Muscle of leg (tissue), 3 donors: ENCODE measurements at regions not wholly inside any gene's neighbourhood (a gene's known extent, or its start where the extent isn't known, plus 50 kb on each side); places are given as distances from the start of the nearest gene placed in this dataset.
"Not testable (repeated sequence)": the region's sequence is repeated elsewhere in the genome, so short reads cannot be mapped to it uniquely, and the experiment has no call there.

Source experiments
- DNase-seq: peaks from one replicate; pipeline ENCODE4 v3.0.0; 2013
- H3K27ac ChIP-seq: one replicate; pipeline ENCODE4 v1.5.1; 2013; ENCODE audit warnings: mild to moderate bottlenecking, low read length, control low read depth
- H3K27me3 ChIP-seq: one replicate; pipeline ENCODE4 v1.6.1; 2013; ENCODE audit warnings: low read length; ENCODE audit not compliant: control insufficient read depth, insufficient read depth
- H3K36me3 ChIP-seq: one replicate; pipeline ENCODE4 v1.6.1; 2013; ENCODE audit warnings: low read length; ENCODE audit not compliant: control insufficient read depth, insufficient read depth
- H3K4me1 ChIP-seq: one replicate; pipeline ENCODE4 v1.6.1; 2013; ENCODE audit warnings: low read length; ENCODE audit not compliant: control insufficient read depth, insufficient read depth
- H3K4me3 ChIP-seq: one replicate; pipeline ENCODE4 v1.5.1; 2013; ENCODE audit warnings: low read length, control low read depth
- H3K9me3 ChIP-seq: replicated peaks from 2 replicates; pipeline ENCODE4 v1.6.1; 2013; ENCODE audit warnings: low read depth, low read length; ENCODE audit not compliant: control insufficient read depth
- WGBS: methylation state at CpG from one replicate; pipeline ENCODE4 v1.1.5; 2013; ENCODE audit warnings: missing lambda C conversion rate; ENCODE audit not compliant: insufficient coverage; 5-methylcytosine and 5-hydroxymethylcytosine counted together

- Histone ChIP-seq H3K27me3 (no peaks in the 10 kb centered on the region), H3K27ac (no peak overlapping the region), H3K36me3 (no peaks in the 10 kb centered on the region), H3K4me1 (no peaks in the 10 kb centered on the region), H3K4me3 (no peak overlapping the region), H3K9me3 (no peaks in the 10 kb centered on the region)
- no peak for DNase-seq
- 73% methylated on average over 6 of the region's 9 CpGs for WGBS
These were observed 97.6 kb upstream of the HS6ST1 start for GRCh38 chr2:128416109-128416785.

GRCh38 chr2:128416806-128417205 is 98.1 kb upstream of the HS6ST1 start:
- Histone ChIP-seq H3K27me3 (no peaks in the 10 kb centered on the region), H3K27ac (no peak overlapping the region), H3K4me3 (no peak overlapping the region), H3K4me1 (no peaks in the 10 kb centered on the region), H3K9me3 (no peaks in the 10 kb centered on the region), H3K36me3 (no peaks in the 10 kb centered on the region)
- DNase-seq = no peak
- WGBS = 54% methylated on average over 2 of the region's 3 CpGs

- H3K27ac ChIP-seq, H3K4me1 ChIP-seq, H3K36me3 ChIP-seq, H3K9me3 ChIP-seq, H3K4me3 ChIP-seq, H3K27me3 ChIP-seq, DNase-seq: not testable (repeated sequence)
- WGBS = 90% methylated on average over 4 of the region's 11 CpGs
These were observed 98.6 kb upstream of the HS6ST1 start for GRCh38 chr2:128417264-128417663.

- H3K4me1 ChIP-seq = no peaks in the 10 kb centered on the region
- DNase-seq = no peak
- no peak overlapping the region for H3K27ac ChIP-seq
- H3K9me3 ChIP-seq = peaks cover 7% of the 10 kb centered on the region
- no peak overlapping the region for H3K4me3 ChIP-seq
- H3K36me3 ChIP-seq = no peaks in the 10 kb centered on the region
- H3K27me3 ChIP-seq = no peaks in the 10 kb centered on the region
- WGBS = 73% methylated on average over 2 of the region's 6 CpGs
These were observed 101.5 kb upstream of the HS6ST1 start for GRCh38 chr2:128420131-128420530.

- Histone ChIP-seq H3K4me1 (no peaks in the 10 kb centered on the region), H3K27me3 (no peaks in the 10 kb centered on the region), H3K27ac (no peak overlapping the region), H3K36me3 (no peaks in the 10 kb centered on the region), H3K9me3 (peaks cover 7% of the 10 kb centered on the region), H3K4me3 (no peak overlapping the region)
- DNase-seq = no peak
- no CpG with 5 or more reads among the region's 4 CpGs for WGBS
These were observed 102.1 kb upstream of the HS6ST1 start for GRCh38 chr2:128420776-128421175.

GRCh38 chr2:128421286-128421685 is 102.6 kb upstream of the HS6ST1 start:
- H3K4me1 ChIP-seq = no peaks in the 10 kb centered on the region
- DNase-seq = no peak
- no peaks in the 10 kb centered on the region for H3K36me3 ChIP-seq
- no peak overlapping the region for H3K27ac ChIP-seq
- H3K27me3 ChIP-seq = no peaks in the 10 kb centered on the region
- WGBS = 80% methylated on average over 8 of the region's 9 CpGs
- H3K9me3 ChIP-seq = peaks cover 7% of the 10 kb centered on the region
- H3K4me3 ChIP-seq = no peak overlapping the region

GRCh38 chr2:128421861-128422311 is 103.2 kb upstream of the HS6ST1 start:
- H3K27me3 ChIP-seq = no peaks in the 10 kb centered on the region
- no peaks in the 10 kb centered on the region for H3K4me1 ChIP-seq
- H3K9me3 ChIP-seq = peaks cover 7% of the 10 kb centered on the region
- H3K4me3 ChIP-seq = no peak overlapping the region
- 91% methylated on average over 11 of the region's 15 CpGs for WGBS
- no peak for DNase-seq
- H3K36me3 ChIP-seq = no peaks in the 10 kb centered on the region
- no peak overlapping the region for H3K27ac ChIP-seq

- Histone ChIP-seq H3K36me3 (no peaks in the 10 kb centered on the region), H3K4me1 (no peaks in the 10 kb centered on the region), H3K27me3 (no peaks in the 10 kb centered on the region), H3K4me3 (no peak overlapping the region), H3K27ac (no peak overlapping the region), H3K9me3 (peaks cover 7% of the 10 kb centered on the region)
- no CpG with 5 or more reads among the region's 5 CpGs for WGBS
- no peak for DNase-seq
These were observed 103.9 kb upstream of the HS6ST1 start for GRCh38 chr2:128422571-128422970.

- no peak for DNase-seq
- no peak overlapping the region for H3K27ac ChIP-seq
- no peaks in the 10 kb centered on the region for H3K27me3 ChIP-seq
- H3K4me1 ChIP-seq = no peaks in the 10 kb centered on the region
- no peaks in the 10 kb centered on the region for H3K36me3 ChIP-seq
- peaks cover 7% of the 10 kb centered on the region for H3K9me3 ChIP-seq
- H3K4me3 ChIP-seq = no peak overlapping the region
These were observed 105.1 kb upstream of the HS6ST1 start for GRCh38 chr2:128423788-128424165.

- H3K27me3 ChIP-seq = no peaks in the 10 kb centered on the region
- no peak overlapping the region for H3K27ac ChIP-seq
- H3K36me3 ChIP-seq = no peaks in the 10 kb centered on the region
- no peaks in the 10 kb centered on the region for H3K4me1 ChIP-seq
- no peak overlapping the region for H3K4me3 ChIP-seq
- no peak for DNase-seq
- H3K9me3 ChIP-seq = peaks cover 7% of the 10 kb centered on the region
- 24% methylated on average over 3 of the region's 11 CpGs for WGBS
These were observed 105.9 kb upstream of the HS6ST1 start for GRCh38 chr2:128424406-128425171.
